ENCODE measurements at regions not wholly inside any gene's neighbourhood (a gene's known extent, or its start where the extent isn't known, plus 50 kb on each side); places are given as distances from the start of the nearest gene placed in this dataset.

DNA sequence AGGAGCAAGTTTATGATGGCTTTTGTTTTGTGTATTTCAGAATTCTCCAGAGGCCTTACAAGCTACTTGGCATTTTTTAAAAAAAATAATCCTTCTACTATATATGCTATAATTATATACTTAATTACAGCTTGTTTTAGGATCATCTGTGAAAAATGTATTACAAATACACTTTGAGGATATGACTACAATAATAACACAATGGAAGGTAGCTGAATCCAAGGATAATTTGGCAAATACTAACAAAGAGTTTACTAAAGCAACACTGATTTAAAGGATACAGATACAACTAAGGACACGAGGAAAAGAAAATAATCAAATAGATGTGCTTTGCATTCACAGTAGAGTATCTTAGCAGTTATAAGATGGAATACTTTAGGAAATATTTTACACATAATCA lies 381.9 kb upstream of the CITED2 start (continued):
- TF ChIP-seq, protein P1, sequence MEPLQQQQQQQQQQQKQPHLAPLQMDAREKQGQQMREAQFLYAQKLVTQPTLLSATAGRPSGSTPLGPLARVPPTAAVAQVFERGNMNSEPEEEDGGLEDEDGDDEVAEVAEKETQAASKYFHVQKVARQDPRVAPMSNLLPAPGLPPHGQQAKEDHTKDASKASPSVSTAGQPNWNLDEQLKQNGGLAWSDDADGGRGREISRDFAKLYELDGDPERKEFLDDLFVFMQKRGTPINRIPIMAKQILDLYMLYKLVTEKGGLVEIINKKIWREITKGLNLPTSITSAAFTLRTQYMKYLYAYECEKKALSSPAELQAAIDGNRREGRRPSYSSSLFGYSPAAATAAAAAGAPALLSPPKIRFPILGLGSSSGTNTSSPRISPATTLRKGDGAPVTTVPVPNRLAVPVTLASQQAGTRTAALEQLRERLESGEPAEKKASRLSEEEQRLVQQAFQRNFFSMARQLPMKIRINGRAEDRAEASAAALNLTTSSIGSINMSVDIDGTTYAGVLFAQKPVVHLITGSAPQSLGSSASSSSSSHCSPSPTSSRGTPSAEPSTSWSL (CRISPR knock-in tag; IDR thresholded peaks at IDR 0.05; ENCODE audit: borderline replicate concordance) = no peak
- no peak for TF ChIP-seq BRF1 (IDR thresholded peaks at IDR 0.05; ENCODE audit: borderline replicate concordance, extremely low read depth, insufficient read length)

DNA sequence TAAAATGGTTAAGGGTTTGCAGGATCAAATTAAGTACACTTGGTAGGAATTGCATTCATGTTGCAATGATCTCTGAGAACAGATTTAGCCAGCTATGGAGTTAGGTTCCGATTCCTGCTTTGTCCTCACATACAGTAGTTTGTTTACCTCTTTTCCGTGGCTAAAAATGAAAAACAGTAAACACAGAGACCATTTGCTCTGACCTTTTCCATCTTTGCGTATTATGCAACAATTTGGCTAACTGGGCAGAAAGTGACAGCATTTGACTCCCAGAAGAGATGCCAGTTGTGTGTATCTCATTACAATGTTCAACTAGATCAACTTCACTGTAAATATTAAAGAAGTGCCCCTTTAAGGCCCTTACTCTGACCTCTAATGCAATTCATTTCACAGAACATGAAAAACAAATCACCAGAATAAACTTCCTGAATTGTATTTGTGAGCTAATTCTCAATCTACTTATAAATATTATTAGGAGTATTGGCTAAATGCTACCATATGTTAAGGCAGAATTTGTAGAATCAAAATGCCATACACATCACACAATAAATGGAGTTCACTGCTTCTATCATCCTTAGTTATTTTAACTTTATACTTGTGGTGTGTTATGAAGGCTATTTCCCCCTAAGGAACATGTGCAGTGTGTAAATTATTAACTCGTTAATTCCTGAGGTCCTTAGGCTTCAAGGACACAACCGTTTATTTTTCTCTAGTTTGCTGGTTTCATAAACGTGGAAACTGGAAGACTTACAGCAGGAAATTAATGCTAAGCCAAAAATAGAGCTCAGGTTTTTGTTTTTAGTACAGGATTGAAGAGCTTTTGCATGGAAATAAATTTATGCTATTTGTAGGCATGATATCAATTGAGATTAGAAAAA lies 380.7 kb upstream of the CITED2 start:
- WGBS (ENCODE audit: insufficient coverage, low coverage, missing lambda C conversion rate) = 33% methylated on average over 6 of the region's 6 CpGs

More for the DNA sequence above, 380.7 kb upstream of the CITED2 start:
- Histone ChIP-seq H3K36me3 (ENCODE audit: control insufficient read depth, insufficient read depth, low read length) (no peaks in the 10 kb centered on the region), H3K27ac (ENCODE audit: extremely low read depth, low read depth, low read length) (no peak overlapping the region), H3K27me3 (ENCODE audit: control insufficient read depth in 2 of 2, insufficient read depth in 2 of 2, low read length in 2 of 2) (no peaks in the 10 kb centered on the region), H3K4me3 (no peak overlapping the region), H2AFZ (ENCODE audit: low read depth, low read length) (peak overlapping the region; percentile 68), H4K20me1 (replicated peaks; ENCODE audit: control insufficient read depth, insufficient read depth, low read length) (no peaks in the 10 kb centered on the region), H3K9ac (ENCODE audit: insufficient read depth in 1 of 2, low read depth in 2 of 2, low read length in 2 of 2) (no peak overlapping the region), H3K9me1 (ENCODE audit: control insufficient read depth, insufficient read depth, low read length) (no peaks in the 10 kb centered on the region), H3K4me1 (replicated peaks in 1 of 2; ENCODE audit: control insufficient read depth in 2 of 2, insufficient read depth in 2 of 2, low read length in 2 of 2) (0 out of 5 replicates have a peak, but pooled peaks cover 0 to 3% of the 10 kb centered on the region in 2 experiments), H3K9me3 (replicated peaks; ENCODE audit: control insufficient read depth, insufficient read depth, low read depth, low read length) (no peaks in the 10 kb centered on the region), H3K4me2 (ENCODE audit: insufficient read depth, low read length) (no peak overlapping the region), H3K79me2 (ENCODE audit: control insufficient read depth, insufficient read depth, low read length) (no peaks in the 10 kb centered on the region)
- FAIRE-seq (no peak), DNase-seq (ENCODE audit: extremely low read depth in 1 of 4, low spot score in 3 of 4) (no peak), ATAC-seq (no peak)
- intact Hi-C loops (cut with micrococcal nuclease) = no loop called here
- CTCF ChIA-PET (ENCODE audit: low intra/inter-chr PET ratio) = no interaction called here
- in situ Hi-C loops (cut with MboI) = no loop called here
- BruUV-seq (replicated peaks) = no TSS peak
- POLR2A ChIA-PET = interaction anchor here (0.6 to 0.7 kb wide), 3 partner anchors 19 to 1193 kb away, joined by 3 read pairs; no protein-coding TSS in a partner anchor
- TF ChIP-seq TAL1 (IDR thresholded peaks at IDR 0.05) (no peak), CEBPB (tag; IDR thresholded peaks at IDR 0.05) (0 out of 2 replicates have a peak, but pooled peaks have one; percentile 40), CEBPG (CRISPR knock-in tag; IDR thresholded peaks at IDR 0.05) (no peak), CEBPG (tag; conservative IDR thresholded peaks at IDR 0.05 in 1 of 2, IDR thresholded peaks at IDR 0.05 in 1 of 2) (peak in 1 of 2 experiments; percentile 25; a peak in 1 of 4 replicates), PRPF4 (IDR thresholded peaks at IDR 0.05; ENCODE audit: insufficient read depth, low read depth, low read length, poor library complexity, severe bottlenecking) (no peak)

Data from K562 (cell line).